ENCODE measurements at regions not wholly inside any gene's neighbourhood (a gene's known extent, or its start where the extent isn't known, plus 50 kb on each side); places are given as distances from the start of the nearest gene placed in this dataset.

- TF ChIP-seq ATF3 (IDR thresholded peaks at IDR 0.05) (no peak), JUND (IDR thresholded peaks at IDR 0.05) (no peak), FOSL1 (IDR thresholded peaks at IDR 0.05; ENCODE audit: low read depth) (no peak), TCF7L2 (IDR thresholded peaks at IDR 0.05; ENCODE audit: borderline replicate concordance, extremely low read depth, insufficient read depth, insufficient read length) (no peak), REST (IDR thresholded peaks at IDR 0.05; ENCODE audit: low read depth) (no peak), MAX (IDR thresholded peaks at IDR 0.05) (no peak), ELF1 (IDR thresholded peaks at IDR 0.05; ENCODE audit: borderline replicate concordance, low read depth) (no peak)
Measured at GRCh38 chr12:115630136-115630535, 647.4 kb downstream of the MED13L start (continued).

- H3K9me3 ChIP-seq (ENCODE audit: control insufficient read depth in 1 of 2, insufficient read depth in 1 of 2, low read depth in 1 of 2, low read length in 2 of 2) = no peaks in the 10 kb centered on the region
- no peak overlapping the region for H3K27ac ChIP-seq (ENCODE audit: low read depth, low read length)
- H3K4me1 ChIP-seq (ENCODE audit: control insufficient read depth in 1 of 2, insufficient read depth in 2 of 2, low read length in 2 of 2) = no peaks in the 10 kb centered on the region
- ChIA-PET CTCF (no interaction called here), RAD21 (ENCODE audit: low non-redundant PET in 1 of 2, low total read pairs in 2 of 2, uncharacterized antibody in 2 of 2, unreplicated experiment in 2 of 2) (no interaction called here), POLR2A (no interaction called here)
- no TSS peak for BruUV-seq (replicated peaks)
- no peak overlapping the region for H3K4me3 ChIP-seq (replicated peaks in 1 of 2; ENCODE audit: low read depth in 1 of 2, low read length in 2 of 2)
- DNase-seq (ENCODE audit: low read depth, low spot score) = no peak
- no peak overlapping the region for H3K9ac ChIP-seq (ENCODE audit: low read length)
- no peaks in the 10 kb centered on the region for H3K36me3 ChIP-seq (ENCODE audit: control insufficient read depth in 1 of 2, insufficient read depth in 2 of 2, low read length in 2 of 2)
- no peaks in the 10 kb centered on the region for H3K9me2 ChIP-seq (ENCODE audit: insufficient read depth)
- H4K20me1 ChIP-seq (ENCODE audit: insufficient read depth) = no peaks in the 10 kb centered on the region
- intact Hi-C loops (cut with micrococcal nuclease) = no loop called here
- no peak for ATAC-seq
- no peak overlapping the region for H2AFZ ChIP-seq (ENCODE audit: low read depth, low read length, poor library complexity, severe bottlenecking)
- H3K4me2 ChIP-seq (ENCODE audit: low read length) = no peak overlapping the region
- H3K79me2 ChIP-seq (ENCODE audit: insufficient read depth, low read length) = no peaks in the 10 kb centered on the region
- no peaks in the 10 kb centered on the region for H3K27me3 ChIP-seq (ENCODE audit: insufficient read depth, low read length)
- TF ChIP-seq JUND (IDR thresholded peaks at IDR 0.05) (no peak), CBX3 (IDR thresholded peaks at IDR 0.05; ENCODE audit: low read depth) (no peak), CTCF (IDR thresholded peaks at IDR 0.05 in 2 of 3, conservative IDR thresholded peaks at IDR 0.05 in 1 of 3; ENCODE audit: borderline replicate concordance in 1 of 3, insufficient read depth in 1 of 3, low read depth in 2 of 3, low read length in 2 of 3) (no peak), YY1 (IDR thresholded peaks at IDR 0.05; ENCODE audit: extremely low read depth, insufficient replicate concordance, low read depth, low read length) (no peak), MAX (IDR thresholded peaks at IDR 0.05) (no peak), TCF7L2 (IDR thresholded peaks at IDR 0.05; ENCODE audit: borderline replicate concordance, extremely low read depth, insufficient read depth, insufficient read length) (no peak), ZFX (IDR thresholded peaks at IDR 0.05) (no peak), RAD21 (IDR thresholded peaks at IDR 0.05; ENCODE audit: low read depth) (no peak), ZBTB33 (IDR thresholded peaks at IDR 0.05; ENCODE audit: extremely low read depth, insufficient replicate concordance, low read length) (no peak), EGR1 (IDR thresholded peaks at IDR 0.05; ENCODE audit: low read depth) (no peak), EZH2phosphoT487 (IDR thresholded peaks at IDR 0.05; ENCODE audit: borderline replicate concordance) (no peak)
Measured at GRCh38 chr12:115626210-115626609, 651.3 kb downstream of the MED13L start.

Measured in HCT116 (cell line).